MV-4-11 (cell line): ENCODE measurements at regions not wholly inside any gene's neighbourhood (a gene's known extent, or its start where the extent isn't known, plus 50 kb on each side); places are given as distances from the start of the nearest gene placed in this dataset.

Experiments
- DNase-seq: peaks from one replicate; lab custom pipeline; 2025; lab: John Stamatoyannopoulos, UW

DNA sequence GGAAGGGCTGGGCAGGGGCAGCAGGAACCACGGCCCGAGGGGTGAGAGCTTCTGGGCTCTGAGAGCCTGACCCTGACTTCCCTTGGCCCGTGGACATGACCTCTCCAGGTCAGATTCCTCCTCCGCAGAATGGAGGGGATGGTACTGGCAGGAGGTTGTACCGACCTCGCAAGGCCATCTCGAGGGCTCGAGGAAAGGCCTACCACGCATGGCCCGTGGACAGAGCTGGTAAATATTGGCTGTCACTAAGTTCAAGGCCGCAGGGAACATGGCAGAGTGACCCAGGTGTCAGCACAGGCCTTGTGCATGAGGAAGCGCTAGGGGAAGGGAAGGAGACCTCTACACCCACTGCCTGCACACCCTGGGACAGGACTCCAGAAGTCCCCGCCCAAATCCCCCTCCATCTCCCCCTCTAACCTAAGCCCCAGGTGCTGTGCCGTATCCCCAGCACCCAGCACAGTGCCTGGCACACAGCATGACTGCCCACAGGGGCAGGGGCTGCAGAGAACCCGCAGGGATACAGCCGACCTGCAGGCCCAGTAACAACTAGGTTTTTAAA lies 54.9 kb upstream of the PPP2R5C start:
- DNase-seq, result no peak

- peak; percentile 73 for DNase-seq
These were observed 54.3 kb upstream of the PPP2R5C start for GRCh38 chr14:101707068-101707842.

DNA sequence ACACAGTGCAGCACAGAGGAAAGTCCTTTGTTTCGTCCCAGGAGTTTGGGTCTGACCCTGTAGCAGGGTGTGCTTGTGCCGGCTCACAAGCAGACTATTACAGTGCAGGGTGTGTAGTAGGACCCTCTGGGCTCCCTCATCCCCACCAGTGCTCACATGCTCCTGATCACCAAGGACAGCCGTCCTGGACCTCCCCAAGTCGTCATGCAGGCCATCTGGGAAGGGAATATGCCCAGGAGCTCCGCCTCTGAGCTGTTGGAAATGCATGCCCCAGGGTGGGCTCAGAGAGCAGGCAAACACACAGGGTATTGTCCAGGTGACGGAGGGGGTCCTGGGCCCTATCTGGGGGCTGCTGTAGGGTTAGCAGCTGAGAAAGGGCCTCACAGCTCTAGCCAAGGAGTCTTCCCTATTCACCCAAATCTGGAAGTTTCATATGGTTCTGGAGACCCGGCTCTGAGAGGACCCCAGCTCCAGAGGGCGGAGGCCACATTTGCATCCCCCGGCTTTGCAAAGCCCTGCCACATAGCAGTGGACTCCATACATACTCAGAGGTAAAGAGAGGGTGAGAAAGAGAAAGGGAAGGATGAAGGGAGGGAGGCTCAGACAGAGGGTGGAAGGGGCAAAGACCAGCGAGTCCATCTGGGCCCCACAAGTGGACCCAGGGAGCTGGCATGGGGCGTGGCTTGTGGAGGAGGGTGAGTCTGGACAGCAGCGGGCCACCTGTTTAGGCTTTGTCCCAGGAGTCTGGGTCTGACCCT lies 53.5 kb upstream of the PPP2R5C start:
- no peak for DNase-seq

- no peak for DNase-seq
These were observed 52.5 kb upstream of the PPP2R5C start for GRCh38 chr14:101708853-101709532.

- DNase-seq, result no peak
These were observed 52.0 kb upstream of the PPP2R5C start for GRCh38 chr14:101709533-101709881.

GRCh38 chr14:101709962-101710931 lies 51.3 kb upstream of the PPP2R5C start:
- DNase-seq, result no peak

GRCh38 chr14:101711041-101711856 lies 50.3 kb upstream of the PPP2R5C start:
- DNase-seq, result no peak
